H1 (cell line): ENCODE measurements at regions not wholly inside any gene's neighbourhood (a gene's known extent, or its start where the extent isn't known, plus 50 kb on each side); places are given as distances from the start of the nearest gene placed in this dataset.

ENCODE experiments used
- CTCF ChIA-PET: fragments of 300-600 bp; sonication (Branson Sonifier 250); formaldehyde crosslinking; loops from one replicate; lab custom pipeline; 2021; ENCODE audit not compliant: partially characterized antibody; lab: Charles Lee
- POLR2A ChIA-PET: fragments of 300-600 bp; sonication (Branson Sonifier 250); formaldehyde crosslinking; loops from one replicate; lab custom pipeline; 2021; ENCODE audit warnings: inconsistent platforms; ENCODE audit not compliant: partially characterized antibody; lab: Charles Lee
- DNase-seq, 2 experiments: peaks; one replicate each; pipeline versions ENCODE4 v3.0.0 to v3.0.0-alpha.2; 2010 to 2022; ENCODE audit warnings: low spot score in 2 of 2, low read depth in 1 of 2, mixed read lengths in 1 of 2
- FAIRE-seq: peaks from 2 replicates; lab custom pipeline; 2011; peaks lifted over from hg19 to GRCh38; lab: Jason Lieb, UNC
- H2AFZ ChIP-seq: 2 replicates; pipeline ENCODE4 v1.8.1; 2012; ENCODE audit warnings: low read length, inconsistent platforms
- H2AK5ac ChIP-seq: 2 replicates; pipeline ENCODE4 v1.6.1; 2013; ENCODE audit warnings: low read depth, low read length
- H2BK120ac ChIP-seq: replicated peaks from 2 replicates; pipeline ENCODE3; 2013; ENCODE audit warnings: low read depth, low read length, inconsistent platforms
- H2BK12ac ChIP-seq: 2 replicates; pipeline ENCODE4 v1.6.1; 2013; ENCODE audit warnings: low read depth, low read length
- H2BK15ac ChIP-seq: 2 replicates; pipeline ENCODE4 v1.6.1; 2013; ENCODE audit warnings: low read length
- H2BK20ac ChIP-seq: 2 replicates; pipeline ENCODE4 v1.6.1; 2013; ENCODE audit warnings: low read length
- H2BK5ac ChIP-seq: 2 replicates; pipeline ENCODE4 v1.6.1; 2013; ENCODE audit warnings: low read depth, low read length
- H3K14ac ChIP-seq: 2 replicates; pipeline ENCODE4 v1.6.1; 2013; ENCODE audit warnings: inconsistent platforms; ENCODE audit not compliant: insufficient read length
- H3K18ac ChIP-seq: 2 replicates; pipeline ENCODE4 v1.6.1; 2013; ENCODE audit warnings: low read length; ENCODE audit errors: extremely low read depth
- H3K23ac ChIP-seq: 2 replicates; pipeline ENCODE4 v1.6.1; 2013; ENCODE audit warnings: inconsistent platforms; ENCODE audit not compliant: insufficient read length
- H3K23me2 ChIP-seq: 2 replicates; pipeline ENCODE4 v1.6.1; 2013; ENCODE audit warnings: low read depth, low read length
- H3K27ac ChIP-seq: 2 replicates; pipeline ENCODE4 v1.6.1; 2011; ENCODE audit warnings: low read depth, low read length, inconsistent platforms
- H3K27me3 ChIP-seq, 4 experiments: replicated peaks in 1 of 4; 1 replicate in 1 of 4; 2 replicates in 3 of 4; pipeline versions ENCODE4 v1.6.1 to v1.8.1; 2011 to 2013; ENCODE audit warnings: low read length in 3 of 4, mild to moderate bottlenecking in 3 of 4, inconsistent platforms in 2 of 4, mixed read lengths in 2 of 4, moderate library complexity in 1 of 4; ENCODE audit not compliant: control insufficient read depth in 3 of 4, insufficient read depth in 3 of 4; ENCODE audit errors: extremely low read depth in 1 of 4
- H3K36me3 ChIP-seq, 4 experiments: 2 replicates each; pipeline versions ENCODE4 v1.6.1 to v1.8.1; 2011 to 2013; ENCODE audit warnings: mild to moderate bottlenecking in 4 of 4, low read length in 3 of 4, moderate library complexity in 2 of 4, control low read depth in 1 of 4, inconsistent platforms in 1 of 4; ENCODE audit not compliant: insufficient read depth in 4 of 4, control insufficient read depth in 2 of 4
- H3K4ac ChIP-seq: replicated peaks from 2 replicates; pipeline ENCODE3; 2013; ENCODE audit warnings: low read length, low read depth, mixed read lengths, inconsistent platforms; ENCODE audit not compliant: insufficient read length
- H3K4me1 ChIP-seq, 4 experiments: replicated peaks in 1 of 4; 1 replicate in 1 of 4; 2 replicates in 3 of 4; pipeline versions ENCODE4 v1.6.1 to v1.8.1; 2011 to 2013; ENCODE audit warnings: low read length in 3 of 4, inconsistent platforms in 2 of 4, mixed read lengths in 1 of 4; ENCODE audit not compliant: insufficient read depth in 4 of 4, control insufficient read depth in 3 of 4
- H3K4me2 ChIP-seq, 2 experiments: 2 replicates each; pipeline versions ENCODE4 v1.6.1 to v1.8.1; 2011 to 2013; ENCODE audit warnings: low read depth in 2 of 2, low read length in 2 of 2, control low read depth in 1 of 2, inconsistent platforms in 1 of 2, mild to moderate bottlenecking in 1 of 2; ENCODE audit not compliant: insufficient read depth in 1 of 2
- H3K4me3 ChIP-seq, 4 experiments: fragments of 200-600, 300-600 bp in 1 of 4; sonication (generic), shearing (Covaris generic), sonication (Bioruptor Twin) in 1 of 4; 2 replicates each; pipeline versions ENCODE4 v1.5.1 to v1.8.1; 2011 to 2016; ENCODE audit warnings: low read length in 4 of 4, low read depth in 3 of 4, control low read depth in 2 of 4, inconsistent platforms in 2 of 4, mild to moderate bottlenecking in 2 of 4, mixed read lengths in 1 of 4, moderate library complexity in 1 of 4; ENCODE audit not compliant: insufficient read depth in 2 of 4; ENCODE audit errors: extremely low read depth in 1 of 4
- H3K56ac ChIP-seq: replicated peaks from 2 replicates; pipeline ENCODE3; 2013; ENCODE audit warnings: low read depth, mild to moderate bottlenecking, mixed read lengths, low read length, inconsistent platforms; ENCODE audit not compliant: insufficient read length
- H3K79me1 ChIP-seq: 2 replicates; pipeline ENCODE4 v1.6.1; 2013; ENCODE audit warnings: low read depth, low read length, control low read depth
- H3K79me2 ChIP-seq, 2 experiments: 2 replicates each; pipeline versions ENCODE4 v1.6.1 to v1.8.1; 2012 to 2013; ENCODE audit warnings: low read length in 2 of 2, mild to moderate bottlenecking in 2 of 2, inconsistent platforms in 1 of 2; ENCODE audit not compliant: insufficient read depth in 2 of 2, control insufficient read depth in 1 of 2
- H3K9ac ChIP-seq, 4 experiments: replicated peaks in 1 of 4; 1 replicate in 1 of 4; 2 replicates in 3 of 4; pipeline versions ENCODE4 v1.6.1 to v1.8.1; 2011 to 2013; ENCODE audit warnings: low read depth in 3 of 4, low read length in 3 of 4, control low read depth in 2 of 4, mild to moderate bottlenecking in 2 of 4, moderate library complexity in 2 of 4, inconsistent platforms in 1 of 4; ENCODE audit errors: extremely low read depth in 1 of 4
- H3K9me3 ChIP-seq, 2 experiments: 2 replicates each; pipeline versions ENCODE4 v1.6.1 to v1.8.1; 2012 to 2013; ENCODE audit warnings: mild to moderate bottlenecking in 2 of 2, moderate library complexity in 2 of 2, control low read depth in 1 of 2, inconsistent platforms in 1 of 2, low read depth in 1 of 2, low read length in 1 of 2, mixed read lengths in 1 of 2; ENCODE audit not compliant: insufficient read depth in 2 of 2
- H4K20me1 ChIP-seq, 2 experiments: replicated peaks in 1 of 2; 2 replicates each; pipeline versions ENCODE3 to v1.8.1; 2011 to 2013; ENCODE audit warnings: inconsistent platforms in 2 of 2, low read length in 2 of 2, mild to moderate bottlenecking in 1 of 2; ENCODE audit not compliant: insufficient read depth in 2 of 2, control insufficient read depth in 1 of 2
- H4K5ac ChIP-seq: 2 replicates; pipeline ENCODE4 v1.6.1; 2013; ENCODE audit warnings: low read length, low read depth, mixed read lengths, inconsistent platforms; ENCODE audit not compliant: insufficient read length
- H4K8ac ChIP-seq: 2 replicates; pipeline ENCODE4 v1.8.0; 2013; ENCODE audit warnings: mild to moderate bottlenecking, moderate library complexity, low read length, inconsistent platforms; ENCODE audit not compliant: insufficient read depth; ENCODE audit errors: extremely low read depth
- H4K91ac ChIP-seq: replicated peaks from 2 replicates; pipeline ENCODE3; 2013; ENCODE audit warnings: low read length, mixed read lengths, inconsistent platforms; ENCODE audit not compliant: insufficient read length
- JUN ChIP-seq: IDR thresholded peaks from 2 replicates; pipeline ENCODE4 v1.6.1; 2011; ENCODE audit warnings: low read depth, mild to moderate bottlenecking, improper control_type of control experiment, low read length
- JUND ChIP-seq: IDR thresholded peaks from 2 replicates; pipeline ENCODE4 v1.6.1; 2011; ENCODE audit warnings: mild to moderate bottlenecking, improper control_type of control experiment, low read length
- KDM5A ChIP-seq: fragments of 200-600 bp; IDR thresholded peaks from 2 replicates; pipeline ENCODE4 v1.7.1; 2012; ENCODE audit warnings: mild to moderate bottlenecking, low read length, inconsistent platforms, mixed read lengths
- USF2 ChIP-seq: IDR thresholded peaks from 2 replicates; pipeline ENCODE4 v1.6.1; 2011; ENCODE audit warnings: low read length, improper control_type of control experiment
- WGBS, 2 experiments: shearing (Covaris generic) in 1 of 2; methylation state at CpG; one replicate each; pipeline versions ENCODE4 v1.1.6 to v1.1.7; 2013 to 2015; ENCODE audit warnings: low lambda C conversion rate in 2 of 2, mixed read lengths in 2 of 2, inconsistent platforms in 1 of 2, low coverage in 1 of 2, missing lambda C conversion rate in 1 of 2; ENCODE audit not compliant: insufficient replicate concordance in 2 of 2, insufficient coverage in 1 of 2, insufficient read length in 1 of 2; ENCODE audit errors: extremely low coverage in 1 of 2, missing lambda C conversion rate in 1 of 2; 5-methylcytosine and 5-hydroxymethylcytosine counted together

GRCh38 chr11:128210148-128210940 lies 377.0 kb downstream of the ETS1 start:
- ChIA-PET POLR2A (no interaction called here), CTCF (interaction anchor here (1.4 kb wide), 1 partner anchor 8 kb away, joined by 3 read pairs; no protein-coding TSS in a partner anchor)
- H3K4me1 ChIP-seq, result no peaks in the 10 kb centered on the region
- no peak overlapping the region for H3K27ac ChIP-seq
- WGBS, 2 experiments, result 81% methylated on average over 3 of the region's 3 CpGs; no CpG with 5 or more reads in 1 of the 2 experiments
- H3K14ac ChIP-seq, result no peak overlapping the region
- H2BK12ac ChIP-seq, result no peak overlapping the region
- no peak overlapping the region for H3K18ac ChIP-seq
- H2AFZ ChIP-seq, result no peak overlapping the region
- no peak overlapping the region for H2BK15ac ChIP-seq
- peaks cover 0 to 2% (median 0%) of the 10 kb centered on the region in 4 experiments; a peak in 1 of 8 replicates for H3K36me3 ChIP-seq
- H4K5ac ChIP-seq, result no peak overlapping the region
- FAIRE-seq (no peak), DNase-seq (peak in 1 of 2 experiments; percentile 49)
- H3K79me1 ChIP-seq, result no peaks in the 10 kb centered on the region
- H2BK20ac ChIP-seq, result no peak overlapping the region
- no peak overlapping the region for H4K91ac ChIP-seq
- no peak overlapping the region for H3K4me2 ChIP-seq
- H4K20me1 ChIP-seq, result no peaks in the 10 kb centered on the region
- H3K4me3 ChIP-seq, result no peak overlapping the region
- H3K9me3 ChIP-seq, result peaks cover 7 to 12% of the 10 kb centered on the region in 2 experiments; a peak in 2 of 4 replicates
- H3K79me2 ChIP-seq, result no peaks in the 10 kb centered on the region
- no peak overlapping the region for H2BK120ac ChIP-seq
- H3K56ac ChIP-seq, result no peak overlapping the region
- no peak overlapping the region for H3K4ac ChIP-seq
- H3K27me3 ChIP-seq, result no peaks in the 10 kb centered on the region
- peak; percentile 42; the same call in 1 of the 2 replicates for TF ChIP-seq JUN
- no peak for TF ChIP-seq USF2
- peak; percentile 85 for TF ChIP-seq JUND
- TF ChIP-seq KDM5A, result no peak
- H3K23me2 ChIP-seq, result no peaks in the 10 kb centered on the region; the same call in 1 of the 2 replicates
- H3K23ac ChIP-seq, result no peak overlapping the region
- no peak overlapping the region for H4K8ac ChIP-seq
- H2BK5ac ChIP-seq, result no peak overlapping the region; the same call in 1 of the 2 replicates
- H2AK5ac ChIP-seq, result no peak overlapping the region
- no peak overlapping the region for H3K9ac ChIP-seq
